Activated B cell treated with CpG ODN at 0.5 μM for 24 hours (primary cell): ENCODE measurements at regions not wholly inside any gene's neighbourhood (a gene's known extent, or its start where the extent isn't known, plus 50 kb on each side); places are given as distances from the start of the nearest gene placed in this dataset.

Experiments
- ATAC-seq: fragments of 200-7000 bp; cut with Tn5 transposase; one replicate; pipeline ENCODE4 v1.10.0; 2021; ENCODE audit warnings: low read depth, mild to moderate bottlenecking, moderate library complexity
- CTCF ChIA-PET: fragments of 350-600 bp; sonication (Branson Sonifier 250); formaldehyde crosslinking; loops from one replicate; lab custom pipeline; 2021; ENCODE audit warnings: antibody characterized with exemption; lab: Charles Lee
- POLR2A ChIA-PET: fragments of 350-600 bp; sonication (Branson Sonifier 250); formaldehyde crosslinking; loops from one replicate; lab custom pipeline; 2021; ENCODE audit warnings: antibody characterized with exemption; lab: Charles Lee
- DNase-seq: peaks from one replicate; pipeline ENCODE4 v3.0.0; 2022
- H3K27ac Mint-ChIP-seq: one replicate; pipeline ENCODE4 v1.8.0; 2020; ENCODE audit warnings: mixed read lengths
- H3K27me3 Mint-ChIP-seq: one replicate; pipeline ENCODE4 v1.8.0; 2021; ENCODE audit warnings: mixed read lengths
- H3K36me3 Mint-ChIP-seq: one replicate; pipeline ENCODE4 v1.8.0; 2021; ENCODE audit warnings: low read depth, mixed read lengths
- H3K4me1 Mint-ChIP-seq: one replicate; pipeline ENCODE4 v1.8.0; 2021; ENCODE audit warnings: mixed read lengths
- H3K4me3 Mint-ChIP-seq: one replicate; pipeline ENCODE4 v1.8.0; 2020; ENCODE audit warnings: mild to moderate bottlenecking, mixed read lengths
- H3K9me3 Mint-ChIP-seq: one replicate; pipeline ENCODE4 v1.8.0; 2020; ENCODE audit warnings: mixed read lengths
- intact Hi-C: fragments of 100-400 bp; cut with micrococcal nuclease; formaldehyde crosslinking; loops from one replicate; pipeline ENCODE4 v1.15.1; 2024
- TF ChIP-seq, protein P1 (sequence below): fragments of 200-600 bp; IDR thresholded peaks from one replicate; pipeline ENCODE4 v1.8.0; 2022; ENCODE audit warnings: antibody characterized with exemption, mild to moderate bottlenecking

DNA sequence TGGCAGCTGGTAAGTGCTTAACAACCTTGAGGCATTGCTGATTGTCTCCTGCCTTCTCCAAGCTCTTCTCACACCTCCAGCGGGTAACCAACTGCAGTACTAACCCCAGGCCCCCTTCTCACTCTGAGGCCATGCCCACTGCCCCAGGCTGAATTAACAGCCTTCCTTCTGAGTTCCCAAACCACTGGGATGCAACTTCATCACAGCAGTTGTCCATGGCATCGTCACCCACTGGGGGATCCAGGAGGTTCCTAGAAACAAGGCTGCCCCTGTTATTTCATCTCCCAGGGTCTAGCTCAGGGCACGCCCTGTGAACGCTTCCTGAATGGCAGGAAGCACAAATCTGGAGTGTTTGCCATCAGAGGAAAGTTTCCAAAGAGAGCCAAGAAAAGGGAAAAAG is 58.0 kb downstream of the SYNE3 start:
- H3K4me1 Mint-ChIP-seq, result peaks cover 41% of the 10 kb centered on the region
- peaks cover 72% of the 10 kb centered on the region for H3K36me3 Mint-ChIP-seq
- no peak for ATAC-seq
- no peak overlapping the region for H3K27ac Mint-ChIP-seq
- H3K4me3 Mint-ChIP-seq, result no peak overlapping the region
- ChIA-PET CTCF (interaction anchor here (3.0 kb wide), 1 partner anchor 16 kb away, joined by 8 read pairs; no protein-coding TSS in a partner anchor), POLR2A (interaction anchor here (0.8 kb wide), 1 partner anchor 60 kb away, joined by 3 read pairs; no protein-coding TSS in a partner anchor)
- H3K27me3 Mint-ChIP-seq, result no peaks in the 10 kb centered on the region
- TF ChIP-seq, protein P1, sequence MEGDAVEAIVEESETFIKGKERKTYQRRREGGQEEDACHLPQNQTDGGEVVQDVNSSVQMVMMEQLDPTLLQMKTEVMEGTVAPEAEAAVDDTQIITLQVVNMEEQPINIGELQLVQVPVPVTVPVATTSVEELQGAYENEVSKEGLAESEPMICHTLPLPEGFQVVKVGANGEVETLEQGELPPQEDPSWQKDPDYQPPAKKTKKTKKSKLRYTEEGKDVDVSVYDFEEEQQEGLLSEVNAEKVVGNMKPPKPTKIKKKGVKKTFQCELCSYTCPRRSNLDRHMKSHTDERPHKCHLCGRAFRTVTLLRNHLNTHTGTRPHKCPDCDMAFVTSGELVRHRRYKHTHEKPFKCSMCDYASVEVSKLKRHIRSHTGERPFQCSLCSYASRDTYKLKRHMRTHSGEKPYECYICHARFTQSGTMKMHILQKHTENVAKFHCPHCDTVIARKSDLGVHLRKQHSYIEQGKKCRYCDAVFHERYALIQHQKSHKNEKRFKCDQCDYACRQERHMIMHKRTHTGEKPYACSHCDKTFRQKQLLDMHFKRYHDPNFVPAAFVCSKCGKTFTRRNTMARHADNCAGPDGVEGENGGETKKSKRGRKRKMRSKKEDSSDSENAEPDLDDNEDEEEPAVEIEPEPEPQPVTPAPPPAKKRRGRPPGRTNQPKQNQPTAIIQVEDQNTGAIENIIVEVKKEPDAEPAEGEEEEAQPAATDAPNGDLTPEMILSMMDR, result no peak
- DNase-seq, result no peak
- no peaks in the 10 kb centered on the region for H3K9me3 Mint-ChIP-seq
- intact Hi-C loops, result no loop called here

- H3K27ac Mint-ChIP-seq, result no peak overlapping the region
- TF ChIP-seq, protein P1, result no peak
- CTCF ChIA-PET, result no interaction called here
- DNase-seq (no peak), ATAC-seq (no peak)
- no peak overlapping the region for H3K4me3 Mint-ChIP-seq
- intact Hi-C loops, result no loop called here
- peaks cover 20% of the 10 kb centered on the region for H3K4me1 Mint-ChIP-seq
- no peaks in the 10 kb centered on the region for H3K27me3 Mint-ChIP-seq
- POLR2A ChIA-PET, result interaction anchor here (0.6 to 1.7 kb wide), 4 partner anchors 34 to 77 kb away, joined by 4 to 8 read pairs (median 4); partner anchors contain the start of gene SYNE3
- no peaks in the 10 kb centered on the region for H3K9me3 Mint-ChIP-seq
- peaks cover 78% of the 10 kb centered on the region for H3K36me3 Mint-ChIP-seq
These were observed 60.2 kb downstream of the SYNE3 start for GRCh38 chr14:95456281-95456680.

DNA sequence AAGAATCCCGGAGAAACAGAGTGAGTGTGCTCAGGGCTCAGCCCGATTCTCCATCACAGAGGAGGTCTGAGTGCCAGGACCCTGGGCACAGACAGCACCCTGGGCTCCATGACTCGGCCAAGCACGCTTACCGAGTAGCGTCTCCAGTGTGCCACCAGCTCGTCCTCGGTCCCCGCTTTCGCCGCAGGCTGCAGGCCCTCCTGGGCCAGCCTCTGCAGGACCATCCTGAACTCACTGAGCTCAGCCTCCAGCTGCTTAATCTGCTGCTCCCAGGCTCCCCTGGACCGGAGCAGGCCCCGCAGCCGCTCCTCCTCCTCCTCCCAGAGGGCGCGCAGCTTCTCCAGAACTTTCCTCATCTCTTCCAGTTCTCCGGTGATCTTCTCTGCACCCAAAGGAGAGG is 61.2 kb downstream of the SYNE3 start:
- no peak overlapping the region for H3K4me3 Mint-ChIP-seq
- no peak for DNase-seq
- peaks cover 77% of the 10 kb centered on the region for H3K36me3 Mint-ChIP-seq
- ATAC-seq, result no peak
- TF ChIP-seq, protein P1, result no peak
- ChIA-PET POLR2A (no interaction called here), CTCF (no interaction called here)
- H3K27me3 Mint-ChIP-seq, result no peaks in the 10 kb centered on the region
- no peaks in the 10 kb centered on the region for H3K9me3 Mint-ChIP-seq
- no peak overlapping the region for H3K27ac Mint-ChIP-seq
- intact Hi-C loops, result no loop called here
- H3K4me1 Mint-ChIP-seq, result peaks cover 17% of the 10 kb centered on the region

DNA sequence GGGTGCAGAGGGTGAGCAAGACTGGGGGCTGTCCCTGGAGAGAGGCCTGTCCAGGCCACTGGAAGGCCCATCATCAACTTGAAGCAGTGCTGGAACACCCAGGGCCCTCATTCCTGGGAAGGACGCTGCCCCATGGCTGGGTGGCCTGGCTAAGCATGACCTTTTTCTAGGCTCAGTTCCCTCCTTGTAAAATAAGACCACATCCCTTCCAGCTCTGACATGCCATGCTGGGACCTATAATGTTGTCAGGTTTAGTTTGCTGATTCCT is 62.8 kb downstream of the SYNE3 start:
- Mint-ChIP-seq H3K9me3 (no peaks in the 10 kb centered on the region), H3K27me3 (no peaks in the 10 kb centered on the region), H3K36me3 (peaks cover 82% of the 10 kb centered on the region), H3K4me3 (no peak overlapping the region), H3K27ac (no peak overlapping the region), H3K4me1 (peaks cover 17% of the 10 kb centered on the region)
- ChIA-PET POLR2A (interaction anchor here (1.4 to 1.6 kb wide), 2 partner anchors 62 to 65 kb away, joined by 4 to 6 read pairs; partner anchors contain the start of gene SYNE3), CTCF (interaction anchor here (0.6 to 1.8 kb wide), 3 partner anchors 11 to 174 kb away, joined by 3 to 17 read pairs (median 3); no protein-coding TSS in a partner anchor)
- intact Hi-C loops, result no loop called here
- TF ChIP-seq, protein P1, result no peak
- no peak for DNase-seq
- no peak for ATAC-seq

DNA sequence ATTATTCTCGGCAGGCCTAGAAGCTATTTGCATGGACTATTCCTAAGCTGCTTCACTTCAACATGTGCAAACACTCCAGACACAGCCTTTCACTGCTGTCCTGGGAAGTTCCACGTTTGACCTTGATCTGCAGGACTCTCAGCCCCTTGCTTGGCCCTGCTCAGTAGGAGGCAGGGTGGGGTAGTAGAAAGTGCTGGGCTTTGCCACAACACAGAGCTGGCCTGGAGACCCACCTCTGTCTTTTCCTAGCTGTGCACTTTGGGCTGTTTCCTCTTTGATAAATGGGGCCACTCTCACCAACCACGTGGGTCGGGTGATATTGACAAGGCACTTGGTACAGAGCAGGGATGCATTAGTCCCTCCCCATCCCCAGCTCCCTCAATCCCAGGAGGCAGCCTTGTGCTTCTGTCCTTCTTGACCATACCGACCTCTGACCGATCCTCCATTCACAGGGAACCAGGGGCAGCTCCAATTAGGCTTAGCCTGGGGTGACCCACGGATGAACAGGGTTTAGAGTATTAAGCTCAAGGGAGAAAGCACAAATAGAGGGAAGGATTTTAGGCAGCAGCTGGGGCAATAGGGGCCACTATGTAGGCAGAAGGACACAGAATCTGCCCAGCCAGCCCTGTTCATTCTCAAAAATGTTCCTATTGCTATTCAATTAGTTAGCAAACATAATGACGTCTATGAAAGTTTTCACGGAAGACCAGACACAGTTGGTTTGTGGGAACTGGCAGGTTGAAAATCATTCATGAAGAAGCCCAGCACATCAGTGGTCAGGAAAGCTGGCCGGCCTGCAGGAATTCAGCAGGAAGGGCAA is 63.3 kb downstream of the SYNE3 start:
- Mint-ChIP-seq H3K27me3 (no peaks in the 10 kb centered on the region), H3K4me3 (no peak overlapping the region), H3K4me1 (peaks cover 16% of the 10 kb centered on the region), H3K27ac (no peak overlapping the region), H3K36me3 (peaks cover 83% of the 10 kb centered on the region), H3K9me3 (no peaks in the 10 kb centered on the region)
- TF ChIP-seq, protein P1, result no peak
- ChIA-PET POLR2A (interaction anchor here (0.9 to 1.6 kb wide), 3 partner anchors 63 to 69 kb away, joined by 3 to 6 read pairs (median 4); partner anchors contain the start of gene SYNE3), CTCF (interaction anchor here (0.6 to 1.8 kb wide), 12 partner anchors 8 to 173 kb away, joined by 3 to 17 read pairs (median 4); partner anchors contain the start of gene GLRX5)
- DNase-seq (no peak), ATAC-seq (no peak)
- intact Hi-C loops, result no loop called here
